Colonic mucosa (tissue), 4 donors: ENCODE measurements at regions not wholly inside any gene's neighbourhood (a gene's known extent, or its start where the extent isn't known, plus 50 kb on each side); places are given as distances from the start of the nearest gene placed in this dataset.

Experiments
- DNase-seq: peaks from one replicate; pipeline ENCODE4 v3.0.0-alpha.2; 2020
- H3K27ac ChIP-seq: fragments of 200-600 bp; one replicate; pipeline ENCODE4 v1.8.0; 2021
- H3K27me3 ChIP-seq: fragments of 200-600 bp; one replicate; pipeline ENCODE4 v1.8.0; 2021
- H3K36me3 ChIP-seq: fragments of 200-600 bp; one replicate; pipeline ENCODE4 v1.8.0; 2021
- H3K4me1 ChIP-seq: fragments of 200-600 bp; one replicate; pipeline ENCODE4 v1.8.0; 2021; ENCODE audit warnings: mild to moderate bottlenecking
- H3K4me3 ChIP-seq: fragments of 200-600 bp; one replicate; pipeline ENCODE4 v1.8.0; 2021
- H3K9ac ChIP-seq, 2 donors: one replicate each; pipeline ENCODE4 v1.7.0; 2013; ENCODE audit warnings: control low read depth in 2 of 2, low read depth in 2 of 2, low read length in 2 of 2
- H3K9me3 ChIP-seq: fragments of 200-600 bp; one replicate; pipeline ENCODE4 v1.8.0; 2021
- intact Hi-C: fragments of 100-400 bp; cut with DNase I; formaldehyde crosslinking; loops from one replicate; pipeline ENCODE4 v1.14.1; 2022
- TF ChIP-seq, protein P1 (sequence below): fragments of 200-600 bp; IDR thresholded peaks from one replicate; pipeline ENCODE4 v1.8.0; 2022; ENCODE audit warnings: antibody characterized with exemption, mild to moderate bottlenecking
- donor health status: healthy.
- donor health status: DM: no; HTN: no; CAD: no.
- donor health status: DM: no; HTN: no; CAD: no.

DNA sequence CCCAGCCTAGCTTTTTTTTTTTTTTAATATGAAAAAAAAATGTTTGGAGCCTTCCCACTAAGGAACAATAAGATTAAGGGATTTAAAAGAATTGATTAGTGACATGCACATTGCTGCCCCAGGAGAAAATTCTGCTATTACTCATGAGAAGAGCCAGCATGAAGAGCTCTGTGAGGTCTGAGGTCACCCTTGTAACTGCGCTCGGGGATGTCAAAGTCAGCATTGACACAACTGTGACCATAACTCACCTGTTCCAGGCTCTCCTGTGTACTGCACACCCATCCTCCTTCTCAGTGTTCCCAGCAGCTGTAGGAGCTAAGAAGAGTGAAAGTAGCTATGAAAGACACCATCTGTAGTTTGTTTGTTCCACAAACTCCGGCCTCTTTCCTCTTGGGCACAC is 109.8 kb upstream of the FGF3 start:
- Histone ChIP-seq H3K9me3 (no peaks in the 10 kb centered on the region), H3K9ac (no peak overlapping the region), H3K36me3 (no peaks in the 10 kb centered on the region), H3K4me1 (no peaks in the 10 kb centered on the region), H3K27me3 (no peaks in the 10 kb centered on the region), H3K4me3 (no peak overlapping the region), H3K27ac (no peak overlapping the region)
- no peak for DNase-seq
- intact Hi-C loops, result no loop called here
- TF ChIP-seq, protein P1, sequence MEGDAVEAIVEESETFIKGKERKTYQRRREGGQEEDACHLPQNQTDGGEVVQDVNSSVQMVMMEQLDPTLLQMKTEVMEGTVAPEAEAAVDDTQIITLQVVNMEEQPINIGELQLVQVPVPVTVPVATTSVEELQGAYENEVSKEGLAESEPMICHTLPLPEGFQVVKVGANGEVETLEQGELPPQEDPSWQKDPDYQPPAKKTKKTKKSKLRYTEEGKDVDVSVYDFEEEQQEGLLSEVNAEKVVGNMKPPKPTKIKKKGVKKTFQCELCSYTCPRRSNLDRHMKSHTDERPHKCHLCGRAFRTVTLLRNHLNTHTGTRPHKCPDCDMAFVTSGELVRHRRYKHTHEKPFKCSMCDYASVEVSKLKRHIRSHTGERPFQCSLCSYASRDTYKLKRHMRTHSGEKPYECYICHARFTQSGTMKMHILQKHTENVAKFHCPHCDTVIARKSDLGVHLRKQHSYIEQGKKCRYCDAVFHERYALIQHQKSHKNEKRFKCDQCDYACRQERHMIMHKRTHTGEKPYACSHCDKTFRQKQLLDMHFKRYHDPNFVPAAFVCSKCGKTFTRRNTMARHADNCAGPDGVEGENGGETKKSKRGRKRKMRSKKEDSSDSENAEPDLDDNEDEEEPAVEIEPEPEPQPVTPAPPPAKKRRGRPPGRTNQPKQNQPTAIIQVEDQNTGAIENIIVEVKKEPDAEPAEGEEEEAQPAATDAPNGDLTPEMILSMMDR, result no peak

DNA sequence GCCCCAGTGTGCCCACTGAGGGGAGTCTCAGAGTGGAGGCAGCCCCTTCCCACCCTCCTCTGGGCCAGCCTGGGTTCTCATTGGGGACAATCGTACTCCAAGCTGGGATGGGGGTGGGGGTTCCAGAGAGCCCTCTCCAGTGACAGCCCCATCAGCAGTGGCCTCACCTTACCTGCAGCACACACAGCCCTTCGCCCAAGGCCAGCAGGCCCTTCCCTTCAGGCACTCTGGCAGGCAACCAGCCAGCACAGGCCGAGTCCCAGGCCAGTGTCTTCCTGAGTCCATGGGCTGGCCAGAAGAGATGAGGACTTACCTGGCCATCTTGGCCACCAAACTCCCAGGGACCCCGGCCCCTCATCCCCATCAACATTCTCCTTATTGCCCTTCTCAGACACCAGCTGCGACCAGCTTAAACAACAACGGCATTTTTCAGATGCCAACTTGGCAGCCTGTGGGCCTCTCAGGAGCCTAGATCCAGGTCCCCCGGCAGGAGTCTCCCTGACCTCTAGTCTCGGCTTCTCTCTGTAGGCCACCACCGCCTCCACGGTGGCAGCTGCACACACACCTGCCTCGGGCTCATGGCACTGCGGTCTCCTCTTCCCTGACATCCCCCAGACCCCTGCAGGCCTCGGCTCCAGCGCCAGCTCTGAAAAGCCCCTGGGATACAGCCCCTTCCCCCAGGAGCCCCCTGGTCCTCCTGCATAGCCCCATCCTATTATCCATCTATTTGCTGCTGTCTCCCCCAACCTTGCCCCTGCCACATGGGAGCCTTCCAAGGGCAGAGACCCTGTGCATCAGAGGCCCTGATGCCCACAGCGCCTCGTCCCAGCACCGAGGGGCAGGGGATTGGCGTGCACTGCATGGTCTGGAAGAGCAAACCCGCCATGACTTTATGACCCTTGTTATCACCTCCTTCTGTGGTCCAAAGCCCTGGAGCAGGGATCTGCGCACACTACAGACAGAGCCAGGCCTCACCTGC is 111.2 kb upstream of the FGF3 start:
- no peaks in the 10 kb centered on the region for H3K9me3 ChIP-seq
- no peak overlapping the region for H3K4me3 ChIP-seq
- intact Hi-C loops, result no loop called here
- H3K9ac ChIP-seq, result no peak overlapping the region
- H3K4me1 ChIP-seq, result no peaks in the 10 kb centered on the region
- no peak overlapping the region for H3K27ac ChIP-seq
- DNase-seq, result no peak
- TF ChIP-seq, protein P1, result no peak
- H3K27me3 ChIP-seq, result no peaks in the 10 kb centered on the region
- H3K36me3 ChIP-seq, result no peaks in the 10 kb centered on the region

GRCh38 chr11:69931060-69931910 is 112.1 kb upstream of the FGF3 start:
- Histone ChIP-seq H3K27me3 (no peaks in the 10 kb centered on the region), H3K36me3 (no peaks in the 10 kb centered on the region), H3K9me3 (no peaks in the 10 kb centered on the region), H3K27ac (no peak overlapping the region), H3K4me1 (no peaks in the 10 kb centered on the region), H3K4me3 (no peak overlapping the region), H3K9ac (no peak overlapping the region)
- no peak for DNase-seq
- TF ChIP-seq, protein P1, result no peak
- intact Hi-C loops, result no loop called here

DNA sequence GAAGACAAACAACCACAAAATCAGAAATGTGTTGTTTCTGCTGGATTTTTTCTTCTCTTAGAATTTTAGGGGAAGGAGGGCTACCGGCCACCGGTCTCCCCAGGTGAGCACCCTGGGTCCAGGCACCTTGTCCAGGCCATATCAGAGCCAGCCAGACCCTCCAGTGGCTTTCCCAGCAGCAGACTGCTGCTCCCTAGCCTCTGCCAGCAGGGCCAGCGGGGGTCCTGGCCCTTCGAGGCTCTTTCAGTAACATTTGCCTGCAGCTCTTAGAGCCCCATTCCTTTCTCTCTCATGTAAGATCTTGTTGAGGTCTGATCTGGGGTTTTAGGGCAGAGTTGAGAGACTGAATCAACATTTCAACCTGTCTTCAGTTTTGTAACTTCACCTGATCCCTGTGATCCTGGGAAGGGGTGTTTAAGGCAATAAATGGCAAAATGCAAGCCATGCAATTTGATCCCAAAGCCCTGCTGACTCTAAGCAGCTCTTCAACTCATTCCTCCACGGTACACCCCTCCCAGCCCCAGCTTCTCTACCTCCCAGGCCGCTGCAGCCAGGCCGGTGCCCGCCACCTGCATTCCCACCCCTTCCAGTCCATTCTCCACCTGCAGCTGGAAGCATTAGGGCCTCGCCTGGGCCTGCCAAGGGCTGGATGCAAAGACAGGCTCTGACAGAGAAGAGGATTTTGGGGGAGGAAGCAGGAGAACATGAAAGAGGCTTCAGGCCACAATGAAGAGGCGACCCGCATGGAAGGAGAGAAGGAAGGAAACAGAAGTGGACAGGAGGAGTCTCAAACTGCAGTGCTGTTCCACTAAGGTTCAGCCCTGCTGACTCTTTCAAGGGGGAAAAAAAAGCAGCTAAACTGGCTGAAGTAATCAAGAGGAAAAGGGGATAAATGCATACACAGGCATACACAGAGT is 113.0 kb upstream of the FGF3 start:
- DNase-seq, result no peak
- Histone ChIP-seq H3K9me3 (no peaks in the 10 kb centered on the region), H3K4me3 (no peak overlapping the region), H3K27ac (no peak overlapping the region), H3K36me3 (no peaks in the 10 kb centered on the region), H3K27me3 (no peaks in the 10 kb centered on the region), H3K9ac (no peak overlapping the region), H3K4me1 (no peaks in the 10 kb centered on the region)
- intact Hi-C loops, result no loop called here
- TF ChIP-seq, protein P1, result no peak
